Cardiac fibroblast (primary cell): ENCODE measurements at regions not wholly inside any gene's neighbourhood (a gene's known extent, or its start where the extent isn't known, plus 50 kb on each side); places are given as distances from the start of the nearest gene placed in this dataset.

Experiments used
- DNase-seq, 2 donors: peaks; one replicate each; pipeline versions ENCODE4 v3.0.0 to v3.0.0-alpha.2; 2010; ENCODE audit warnings: low read depth in 2 of 2
- H3K4me3 ChIP-seq, 2 donors: replicated peaks in 1 of 2; 1 replicate in 1 of 2; 2 replicates in 1 of 2; pipeline ENCODE4 v1.5.1; 2011; ENCODE audit warnings: low read depth in 2 of 2, low read length in 2 of 2, mild to moderate bottlenecking in 2 of 2, moderate library complexity in 1 of 2
- CTCF ChIP-seq: IDR thresholded peaks from one replicate; pipeline ENCODE4 v1.5.1; 2011; ENCODE audit warnings: low read depth, mild to moderate bottlenecking, low read length, inconsistent platforms

GRCh38 chr3:4138786-4139431 is 164.3 kb upstream of the SETMAR start:
- TF ChIP-seq CTCF: no peak
- no peak overlapping the region for H3K4me3 ChIP-seq
- DNase-seq: no peak

GRCh38 chr3:4139462-4140140 is 163.6 kb upstream of the SETMAR start:
- no peak for TF ChIP-seq CTCF
- H3K4me3 ChIP-seq: no peak overlapping the region
- no peak for DNase-seq

GRCh38 chr3:4140921-4141320 is 162.2 kb upstream of the SETMAR start:
- no peak overlapping the region for H3K4me3 ChIP-seq
- TF ChIP-seq CTCF: no peak
- DNase-seq: no peak

- H3K4me3 ChIP-seq: no peak overlapping the region
- TF ChIP-seq CTCF: no peak
- no peak for DNase-seq
Measured at GRCh38 chr3:4147556-4148118, 155.5 kb upstream of the SETMAR start.

- DNase-seq: no peak
Measured at GRCh38 chr3:4149296-4149695, 153.9 kb upstream of the SETMAR start.

GRCh38 chr3:4150816-4151215 is 152.4 kb upstream of the SETMAR start:
- no peak overlapping the region for H3K4me3 ChIP-seq
- no peak for TF ChIP-seq CTCF
- no peak for DNase-seq

More at GRCh38 chr3:4149296-4149695, 153.9 kb upstream of the SETMAR start:
- H3K4me3 ChIP-seq: no peak overlapping the region
- TF ChIP-seq CTCF: no peak
